Choroid plexus epithelial cell (primary cell): ENCODE measurements at regions not wholly inside any gene's neighbourhood (a gene's known extent, or its start where the extent isn't known, plus 50 kb on each side); places are given as distances from the start of the nearest gene placed in this dataset.

ENCODE experiments used
- DNase-seq: peaks from one replicate; pipeline ENCODE4 v3.0.0-alpha.2; 2010; ENCODE audit warnings: low read depth
- H3K4me3 ChIP-seq: 2 replicates; pipeline ENCODE4 v1.5.1; 2011; ENCODE audit warnings: low read depth, mild to moderate bottlenecking, control low read depth, low read length, moderate library complexity
- CTCF ChIP-seq: conservative IDR thresholded peaks from 2 replicates; pipeline ENCODE4 v1.5.1; 2011; ENCODE audit warnings: low read depth, mild to moderate bottlenecking, control low read depth, inconsistent platforms, low read length, moderate library complexity

GRCh38 chr6:56695702-56696101 is 53.0 kb upstream of the DST start:
- TF ChIP-seq CTCF: no peak
- no peak for DNase-seq
- H3K4me3 ChIP-seq: no peak overlapping the region

GRCh38 chr6:56694002-56694401 is 51.3 kb upstream of the DST start:
- TF ChIP-seq CTCF: no peak
- no peak for DNase-seq
- H3K4me3 ChIP-seq: no peak overlapping the region

DNA sequence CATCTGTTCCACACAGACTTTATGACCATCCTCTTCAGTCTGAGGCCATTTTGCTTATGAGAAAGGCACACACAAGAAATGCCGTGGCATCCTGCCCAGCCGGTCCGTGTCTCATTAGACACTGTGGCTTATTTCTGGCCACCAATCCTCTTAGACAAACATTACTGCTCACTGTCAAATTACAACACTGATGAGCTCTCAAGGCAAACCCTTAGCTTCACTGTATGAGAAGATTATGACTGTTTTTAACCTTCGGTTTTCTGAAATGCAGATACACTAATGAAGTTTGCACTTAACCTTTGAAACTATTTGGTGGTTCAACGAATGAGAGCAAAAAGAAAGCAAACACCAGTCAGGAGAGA is 50.5 kb upstream of the DST start:
- TF ChIP-seq CTCF: no peak
- peak overlapping the region; percentile 3 for H3K4me3 ChIP-seq
- DNase-seq: peak; percentile 88

GRCh38 chr6:56692523-56693245 is 50.0 kb upstream of the DST start:
- peak overlapping the region; percentile 47 for H3K4me3 ChIP-seq
- TF ChIP-seq CTCF: no peak
- peak; percentile 89 for DNase-seq
